ENCODE measurements at regions not wholly inside any gene's neighbourhood (a gene's known extent, or its start where the extent isn't known, plus 50 kb on each side); places are given as distances from the start of the nearest gene placed in this dataset.
"Not testable (repeated sequence)": the region's sequence is repeated elsewhere in the genome, so short reads cannot be mapped to it uniquely, and the experiment has no call there.

- no peaks in the 10 kb centered on the region for H3K27me3 ChIP-seq (ENCODE audit: control insufficient read depth, insufficient read depth, low read length, poor library complexity, severe bottlenecking)
- H3K27ac ChIP-seq (ENCODE audit: insufficient read depth, low read depth, low read length, poor library complexity, severe bottlenecking): no peak overlapping the region
- H3K9me3 ChIP-seq (ENCODE audit: control insufficient read depth, low read length): no peaks in the 10 kb centered on the region
- no peaks in the 10 kb centered on the region for H3K36me3 ChIP-seq (ENCODE audit: control insufficient read depth, insufficient read depth, low read length)
- H3K4me1 ChIP-seq (ENCODE audit: control insufficient read depth, insufficient read depth, low read length): no peaks in the 10 kb centered on the region
- no peak overlapping the region for H3K4me3 ChIP-seq (ENCODE audit: insufficient read depth, low read depth, low read length)
Measured at GRCh38 chr4:93947286-93947685, 118.7 kb downstream of the ATOH1 start.

- H3K27me3 ChIP-seq (ENCODE audit: control insufficient read depth, insufficient read depth, low read length, poor library complexity, severe bottlenecking); H3K4me1 ChIP-seq (ENCODE audit: control insufficient read depth, insufficient read depth, low read length); H3K9me3 ChIP-seq (ENCODE audit: control insufficient read depth, low read length); H3K36me3 ChIP-seq (ENCODE audit: control insufficient read depth, insufficient read depth, low read length); H3K27ac ChIP-seq (ENCODE audit: insufficient read depth, low read depth, low read length, poor library complexity, severe bottlenecking); H3K4me3 ChIP-seq (ENCODE audit: insufficient read depth, low read depth, low read length): not testable (repeated sequence)
- WGBS, 2 experiments: 72 to 82% methylated on average over 4 of the region's 4 CpGs
Measured at GRCh38 chr4:93950239-93950638, 121.7 kb downstream of the ATOH1 start.

- Histone ChIP-seq H3K27me3 (ENCODE audit: control insufficient read depth, insufficient read depth, low read length, poor library complexity, severe bottlenecking) (no peaks in the 10 kb centered on the region), H3K9me3 (ENCODE audit: control insufficient read depth, low read length) (no peaks in the 10 kb centered on the region), H3K27ac (ENCODE audit: insufficient read depth, low read depth, low read length, poor library complexity, severe bottlenecking) (no peak overlapping the region), H3K36me3 (ENCODE audit: control insufficient read depth, insufficient read depth, low read length) (no peaks in the 10 kb centered on the region), H3K4me3 (ENCODE audit: insufficient read depth, low read depth, low read length) (no peak overlapping the region), H3K4me1 (ENCODE audit: control insufficient read depth, insufficient read depth, low read length) (no peaks in the 10 kb centered on the region)
- WGBS, 2 experiments: 94 to 100% methylated on average over 1 of the region's 1 CpG
Measured at GRCh38 chr4:93957186-93957585, 128.6 kb downstream of the ATOH1 start.

- Histone ChIP-seq H3K27ac (ENCODE audit: insufficient read depth, low read depth, low read length, poor library complexity, severe bottlenecking) (no peak overlapping the region), H3K4me3 (ENCODE audit: insufficient read depth, low read depth, low read length) (no peak overlapping the region)
Measured at GRCh38 chr4:93960450-93960849, 131.9 kb downstream of the ATOH1 start.

GRCh38 chr4:93960916-93961315 lies 132.4 kb downstream of the ATOH1 start:
- no peaks in the 10 kb centered on the region for H3K4me1 ChIP-seq (ENCODE audit: control insufficient read depth, insufficient read depth, low read length)
- H3K27me3 ChIP-seq (ENCODE audit: control insufficient read depth, insufficient read depth, low read length, poor library complexity, severe bottlenecking): no peaks in the 10 kb centered on the region
- no peak overlapping the region for H3K27ac ChIP-seq (ENCODE audit: insufficient read depth, low read depth, low read length, poor library complexity, severe bottlenecking)
- H3K4me3 ChIP-seq (ENCODE audit: insufficient read depth, low read depth, low read length): no peak overlapping the region
- H3K36me3 ChIP-seq (ENCODE audit: control insufficient read depth, insufficient read depth, low read length): no peaks in the 10 kb centered on the region
- 85 to 87% methylated on average over 3 of the region's 3 CpGs for WGBS, 2 experiments
- H3K9me3 ChIP-seq (ENCODE audit: control insufficient read depth, low read length): no peaks in the 10 kb centered on the region

More at GRCh38 chr4:93960450-93960849, 131.9 kb downstream of the ATOH1 start:
- H3K9me3 ChIP-seq (ENCODE audit: control insufficient read depth, low read length): no peaks in the 10 kb centered on the region
- no peaks in the 10 kb centered on the region for H3K4me1 ChIP-seq (ENCODE audit: control insufficient read depth, insufficient read depth, low read length)
- H3K27me3 ChIP-seq (ENCODE audit: control insufficient read depth, insufficient read depth, low read length, poor library complexity, severe bottlenecking): no peaks in the 10 kb centered on the region
- no peaks in the 10 kb centered on the region for H3K36me3 ChIP-seq (ENCODE audit: control insufficient read depth, insufficient read depth, low read length)

- WGBS, 2 experiments: 94 to 95% methylated on average over 5 to 6 of the region's 6 CpGs
- Histone ChIP-seq H3K36me3 (ENCODE audit: control insufficient read depth, insufficient read depth, low read length) (no peaks in the 10 kb centered on the region), H3K4me3 (ENCODE audit: insufficient read depth, low read depth, low read length) (no peak overlapping the region), H3K4me1 (ENCODE audit: control insufficient read depth, insufficient read depth, low read length) (no peaks in the 10 kb centered on the region), H3K9me3 (ENCODE audit: control insufficient read depth, low read length) (no peaks in the 10 kb centered on the region), H3K27me3 (ENCODE audit: control insufficient read depth, insufficient read depth, low read length, poor library complexity, severe bottlenecking) (no peaks in the 10 kb centered on the region), H3K27ac (ENCODE audit: insufficient read depth, low read depth, low read length, poor library complexity, severe bottlenecking) (no peak overlapping the region)
Measured at GRCh38 chr4:93981594-93981993, 153.0 kb downstream of the ATOH1 start.

- Histone ChIP-seq H3K36me3 (ENCODE audit: control insufficient read depth, insufficient read depth, low read length) (no peaks in the 10 kb centered on the region), H3K9me3 (ENCODE audit: control insufficient read depth, low read length) (no peaks in the 10 kb centered on the region), H3K4me1 (ENCODE audit: control insufficient read depth, insufficient read depth, low read length) (no peaks in the 10 kb centered on the region), H3K4me3 (ENCODE audit: insufficient read depth, low read depth, low read length) (no peak overlapping the region), H3K27ac (ENCODE audit: insufficient read depth, low read depth, low read length, poor library complexity, severe bottlenecking) (no peak overlapping the region), H3K27me3 (ENCODE audit: control insufficient read depth, insufficient read depth, low read length, poor library complexity, severe bottlenecking) (no peaks in the 10 kb centered on the region)
- WGBS, 2 experiments: 100% methylated on average over 1 of the region's 1 CpG; no CpG with 5 or more reads in 1 of the 2 experiments
Measured at GRCh38 chr4:93982255-93982654, 153.7 kb downstream of the ATOH1 start.

GRCh38 chr4:93983140-93983539 lies 154.6 kb downstream of the ATOH1 start:
- Histone ChIP-seq H3K4me1 (ENCODE audit: control insufficient read depth, insufficient read depth, low read length) (no peaks in the 10 kb centered on the region), H3K27ac (ENCODE audit: insufficient read depth, low read depth, low read length, poor library complexity, severe bottlenecking) (no peak overlapping the region), H3K9me3 (ENCODE audit: control insufficient read depth, low read length) (no peaks in the 10 kb centered on the region), H3K27me3 (ENCODE audit: control insufficient read depth, insufficient read depth, low read length, poor library complexity, severe bottlenecking) (no peaks in the 10 kb centered on the region), H3K36me3 (ENCODE audit: control insufficient read depth, insufficient read depth, low read length) (no peaks in the 10 kb centered on the region), H3K4me3 (ENCODE audit: insufficient read depth, low read depth, low read length) (no peak overlapping the region)
- WGBS, 2 experiments: 96 to 97% methylated on average over 3 of the region's 3 CpGs

GRCh38 chr4:93994175-93994994 lies 165.8 kb downstream of the ATOH1 start:
- H3K27ac ChIP-seq (ENCODE audit: insufficient read depth, low read depth, low read length, poor library complexity, severe bottlenecking): no peak overlapping the region
- H3K9me3 ChIP-seq (ENCODE audit: control insufficient read depth, low read length): no peaks in the 10 kb centered on the region
- 86 to 93% methylated on average over 2 of the region's 5 CpGs for WGBS, 2 experiments
- H3K36me3 ChIP-seq (ENCODE audit: control insufficient read depth, insufficient read depth, low read length): no peaks in the 10 kb centered on the region
- H3K27me3 ChIP-seq (ENCODE audit: control insufficient read depth, insufficient read depth, low read length, poor library complexity, severe bottlenecking): no peaks in the 10 kb centered on the region
- no peak overlapping the region for H3K4me3 ChIP-seq (ENCODE audit: insufficient read depth, low read depth, low read length)
- no peaks in the 10 kb centered on the region for H3K4me1 ChIP-seq (ENCODE audit: control insufficient read depth, insufficient read depth, low read length)

GRCh38 chr4:93996895-93997294 lies 168.3 kb downstream of the ATOH1 start:
- Histone ChIP-seq H3K9me3 (ENCODE audit: control insufficient read depth, low read length) (no peaks in the 10 kb centered on the region), H3K27ac (ENCODE audit: insufficient read depth, low read depth, low read length, poor library complexity, severe bottlenecking) (no peak overlapping the region), H3K4me1 (ENCODE audit: control insufficient read depth, insufficient read depth, low read length) (no peaks in the 10 kb centered on the region), H3K4me3 (ENCODE audit: insufficient read depth, low read depth, low read length) (no peak overlapping the region), H3K36me3 (ENCODE audit: control insufficient read depth, insufficient read depth, low read length) (no peaks in the 10 kb centered on the region), H3K27me3 (ENCODE audit: control insufficient read depth, insufficient read depth, low read length, poor library complexity, severe bottlenecking) (no peaks in the 10 kb centered on the region)
- 100% methylated on average over 1 of the region's 1 CpG for WGBS, 2 experiments

Measured in ectodermal cell (in vitro differentiated cells).